HG03442 (cell line): ENCODE measurements at regions not wholly inside any gene's neighbourhood (a gene's known extent, or its start where the extent isn't known, plus 50 kb on each side); places are given as distances from the start of the nearest gene placed in this dataset.
A peak's percentile ranks its signal among the peaks of the same experiment; 100 is the strongest.

ENCODE experiments used
- ATAC-seq: cut with Tn5 transposase; IDR thresholded peaks from one replicate; pipeline ENCODE4 v1.9.1; 2021; ENCODE audit warnings: mild to moderate bottlenecking, moderate library complexity; ENCODE audit not compliant: unreplicated experiment

DNA sequence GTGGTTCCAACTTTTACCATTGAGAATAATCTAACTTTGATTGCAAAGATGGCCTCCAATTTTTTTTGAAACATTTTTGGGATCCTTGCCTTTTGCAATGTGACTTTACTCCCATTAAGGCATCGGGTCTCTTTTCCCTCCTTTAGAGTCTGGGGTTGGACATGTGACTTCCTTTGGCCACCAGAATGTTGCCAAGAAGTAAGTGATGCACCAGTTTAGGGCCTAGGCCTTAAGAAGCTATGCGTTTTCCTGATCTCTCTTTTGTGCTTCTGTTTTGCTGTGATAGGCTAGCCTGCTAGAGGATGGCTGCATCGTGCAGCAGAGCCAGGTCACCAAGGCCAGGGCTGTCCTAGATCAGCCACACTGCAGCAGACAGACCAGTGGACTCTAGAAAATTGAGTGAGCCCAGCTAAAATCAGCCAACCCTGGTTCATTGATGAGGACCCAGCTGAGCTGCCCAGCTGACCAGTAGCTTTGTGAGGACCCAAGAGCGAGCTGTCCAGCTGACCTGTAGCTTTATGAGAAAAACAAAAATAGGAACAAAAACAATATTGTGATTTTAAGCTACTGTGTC is 594.0 kb upstream of the JAG1 start:
- no peak for ATAC-seq

DNA sequence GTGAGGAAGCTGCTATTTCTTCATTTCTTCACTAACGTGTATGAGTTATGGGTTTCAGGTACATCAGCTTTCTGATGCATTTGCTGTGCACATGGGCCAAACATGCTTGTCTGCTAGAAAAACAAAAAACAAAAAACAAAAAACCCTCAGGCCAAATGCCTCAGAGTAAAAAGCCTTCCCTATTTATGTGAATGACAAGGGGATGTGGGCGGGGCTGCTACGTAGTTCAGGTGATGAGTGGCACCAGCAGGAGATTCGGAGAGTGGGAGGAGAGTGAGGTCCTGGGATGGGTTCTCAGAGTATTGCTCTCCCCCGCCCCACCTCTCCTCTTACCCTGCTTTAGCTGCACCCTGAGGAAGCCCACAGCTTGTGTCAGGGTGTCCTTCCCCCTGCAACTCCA is 596.8 kb upstream of the JAG1 start:
- ATAC-seq, result no peak

DNA sequence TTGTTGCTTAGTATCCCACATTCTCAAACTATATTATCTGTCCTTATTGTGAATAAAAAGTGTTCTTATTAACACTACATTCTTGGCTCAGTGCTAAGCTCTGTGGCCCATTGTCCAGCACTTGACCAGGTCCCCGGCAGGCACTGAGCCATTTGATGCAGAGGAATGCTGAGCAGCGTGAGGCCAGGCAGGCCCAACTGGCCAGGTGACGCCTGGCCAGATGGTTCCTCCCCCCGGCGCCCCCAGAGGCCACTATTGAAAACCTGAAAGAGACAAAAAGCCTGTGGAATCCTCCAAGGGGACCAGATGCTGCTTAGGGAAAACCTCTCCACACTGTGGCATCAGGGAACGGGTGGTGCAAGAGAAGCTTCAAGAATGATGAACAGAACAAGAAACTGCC is 597.5 kb upstream of the JAG1 start:
- ATAC-seq, result no peak

DNA sequence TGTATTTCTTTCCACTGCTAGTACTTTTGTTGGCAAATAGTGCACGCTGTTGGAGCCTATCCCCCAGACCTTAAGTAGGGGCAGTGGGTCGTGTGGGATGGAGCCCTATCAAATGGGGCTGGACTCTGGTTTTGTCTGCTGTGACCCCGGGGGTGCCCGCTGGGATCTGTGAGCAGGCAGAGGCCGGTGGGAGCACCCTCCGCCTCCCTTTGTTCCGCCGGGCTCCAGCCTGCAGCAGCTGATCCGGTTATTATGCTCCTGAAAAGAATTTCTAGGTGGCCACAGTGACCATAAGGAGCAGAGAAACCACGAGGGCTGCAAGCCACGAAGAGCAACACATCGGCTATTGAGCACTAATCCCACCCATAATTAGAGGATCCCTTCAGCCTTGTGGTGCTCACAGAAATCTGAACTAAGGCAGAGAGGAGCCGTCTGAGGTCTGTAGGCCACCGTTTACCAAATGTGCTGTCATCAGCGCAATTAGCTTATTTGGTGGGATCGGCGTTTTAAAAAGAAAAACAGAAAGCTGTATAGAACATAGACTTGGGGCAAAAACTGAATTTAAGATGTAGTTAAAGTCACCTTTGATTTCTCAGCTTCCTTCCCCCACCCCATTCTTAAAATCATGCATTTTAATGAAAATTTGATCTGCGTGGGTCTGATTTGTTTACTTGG is 598.3 kb upstream of the JAG1 start:
- no peak for ATAC-seq

DNA sequence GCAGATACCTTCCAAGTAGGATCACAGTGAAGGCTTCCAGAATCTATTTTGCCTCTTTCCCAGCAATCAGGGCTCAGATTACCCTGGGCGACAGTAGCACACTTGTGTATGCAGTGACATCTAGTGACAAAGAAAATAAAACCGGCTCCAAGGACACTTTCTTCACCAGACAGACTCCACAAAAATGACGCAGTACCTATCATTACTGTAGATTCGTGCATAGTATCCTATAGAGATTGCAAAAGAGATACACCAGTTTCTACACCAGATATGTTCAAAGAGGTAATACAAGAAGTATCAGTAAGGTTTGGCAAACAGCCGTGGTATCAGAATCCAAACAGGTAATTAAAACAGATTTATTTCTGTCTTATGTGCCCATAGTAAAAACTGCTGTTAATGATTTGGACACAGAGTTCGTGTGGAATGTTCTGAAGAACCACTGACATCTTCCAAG is 600.4 kb upstream of the JAG1 start:
- peak; percentile 70 for ATAC-seq

DNA sequence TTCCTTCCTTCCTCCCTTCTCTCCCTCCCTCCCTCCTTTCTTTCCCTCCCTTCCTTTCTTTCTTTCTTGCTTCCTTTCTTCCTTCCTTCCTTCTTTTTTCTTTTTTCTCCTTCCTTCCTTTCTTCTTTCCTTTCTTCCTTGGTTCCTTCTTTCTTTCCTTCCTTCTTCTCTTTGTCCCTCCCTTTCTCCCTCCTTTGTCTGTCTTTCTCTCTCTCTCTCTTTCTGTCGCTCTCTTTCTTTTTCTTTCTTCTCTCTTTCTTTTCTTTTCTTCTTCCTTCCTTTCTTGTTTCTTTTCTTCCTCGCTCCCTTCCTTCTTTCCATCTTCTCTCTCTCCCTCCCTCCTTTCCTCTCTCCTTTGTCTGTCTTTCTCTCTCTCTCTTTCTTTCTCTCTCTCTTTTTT is 601.9 kb upstream of the JAG1 start:
- no peak for ATAC-seq

DNA sequence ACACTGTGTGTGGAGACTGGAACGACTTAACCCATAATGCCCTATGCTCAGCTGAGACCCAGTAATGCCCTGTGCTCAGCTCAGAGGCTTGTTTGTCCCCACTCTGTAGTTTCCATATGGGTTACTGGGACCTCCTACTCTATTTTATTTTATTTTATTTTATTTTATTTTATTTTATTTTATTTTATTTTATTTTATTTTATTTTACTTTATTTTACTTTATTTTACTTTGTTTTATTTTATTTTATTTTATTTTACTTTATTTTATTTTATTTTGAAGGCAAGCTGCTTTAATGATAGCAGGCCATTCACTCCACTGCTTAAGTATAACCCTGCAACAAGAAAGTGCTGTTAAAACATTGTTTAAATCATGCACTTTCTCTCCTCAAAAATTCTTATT is 603.4 kb upstream of the JAG1 start:
- no peak for ATAC-seq

DNA sequence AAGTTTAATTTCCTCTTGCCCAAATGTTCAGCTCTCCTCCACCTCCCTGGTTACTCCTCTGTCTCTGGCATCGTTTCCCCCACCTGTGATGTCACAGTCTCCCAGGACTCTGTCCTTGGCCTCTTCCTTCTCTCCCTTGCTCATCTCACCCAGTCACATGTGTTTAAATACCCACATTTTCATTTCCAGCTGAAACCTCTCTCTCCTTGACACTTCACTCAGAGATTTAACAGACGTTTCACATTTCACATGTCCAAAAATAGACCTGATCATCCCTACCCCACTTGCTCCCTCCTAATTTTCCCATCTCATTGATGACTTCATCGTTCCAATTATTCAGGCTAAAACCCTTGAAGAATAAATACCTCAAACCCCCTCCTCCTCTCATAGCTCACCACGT is 604.1 kb upstream of the JAG1 start:
- no peak for ATAC-seq

DNA sequence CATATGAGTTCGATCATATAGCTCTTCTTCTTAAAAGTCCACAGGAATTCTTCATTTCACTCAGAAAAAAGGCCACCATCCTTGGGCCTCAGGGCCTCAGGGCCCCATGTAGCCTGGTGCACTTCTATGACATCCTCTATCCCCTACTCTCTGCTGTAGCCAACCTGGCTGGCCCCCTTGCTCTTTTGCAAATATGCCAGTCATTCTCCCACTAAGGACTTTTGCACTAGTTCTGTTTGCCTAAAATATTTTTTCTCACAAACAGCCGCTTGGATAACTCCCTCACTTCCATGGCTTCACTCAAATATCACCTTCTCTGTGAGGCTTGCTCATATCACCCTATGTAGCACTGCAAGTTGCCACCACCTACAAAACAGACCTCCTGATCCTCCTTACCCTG is 604.7 kb upstream of the JAG1 start:
- no peak for ATAC-seq

DNA sequence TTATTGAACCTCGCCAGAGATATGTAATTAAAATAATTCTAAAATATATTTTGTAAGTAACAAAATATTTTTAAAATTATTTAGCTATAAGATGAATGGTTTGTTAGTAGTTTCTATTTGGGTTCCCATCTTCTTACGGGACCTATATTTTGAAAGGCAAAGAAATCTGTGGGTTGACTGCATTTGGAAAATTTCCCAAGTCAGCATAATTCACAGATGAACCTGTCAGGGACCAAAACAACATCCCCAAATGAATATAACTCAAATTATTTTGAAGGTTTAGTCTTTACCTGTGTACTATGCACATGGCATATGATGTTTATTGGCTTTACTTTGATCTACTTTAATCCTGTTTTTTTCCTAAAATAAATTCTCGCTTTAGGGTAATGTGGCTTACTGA is 607.4 kb upstream of the JAG1 start:
- ATAC-seq, result no peak

DNA sequence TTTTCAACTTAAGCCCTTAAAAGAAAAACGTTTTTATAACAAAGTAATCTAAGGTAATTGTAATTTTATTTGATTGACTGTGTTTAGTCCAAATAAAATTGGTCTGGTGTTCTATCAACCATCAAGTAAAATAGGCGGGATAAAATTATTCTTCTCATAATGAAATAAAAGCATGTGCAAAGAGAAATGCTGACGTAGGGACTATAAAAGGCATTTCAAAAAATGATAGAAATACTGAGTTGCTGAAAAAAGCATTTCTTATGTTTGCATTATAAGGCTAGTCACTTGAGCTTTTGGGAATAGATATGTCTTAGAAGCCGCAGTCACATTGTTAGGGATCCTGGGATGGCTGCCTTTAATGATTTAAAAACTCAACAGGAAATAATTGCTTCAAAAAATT is 608.0 kb upstream of the JAG1 start:
- ATAC-seq, result no peak

DNA sequence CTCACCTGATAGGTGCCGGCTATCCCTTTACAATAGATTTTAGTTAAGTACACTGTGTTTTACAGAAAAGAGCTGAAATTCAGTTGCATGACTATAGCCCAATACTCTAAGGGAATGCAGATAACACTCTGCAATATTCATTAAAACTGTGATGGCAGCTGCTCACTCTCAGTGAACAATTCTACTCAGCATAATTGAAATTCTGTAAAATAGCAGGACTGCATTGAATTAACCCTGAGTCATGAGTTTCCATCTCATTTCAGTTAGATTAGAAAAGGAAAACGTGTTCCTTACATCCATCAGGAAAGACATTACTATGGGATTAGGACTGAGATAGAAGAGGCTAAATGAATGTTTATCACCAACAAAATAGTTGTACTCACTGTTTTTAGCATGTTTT is 613.3 kb upstream of the JAG1 start:
- no peak for ATAC-seq

DNA sequence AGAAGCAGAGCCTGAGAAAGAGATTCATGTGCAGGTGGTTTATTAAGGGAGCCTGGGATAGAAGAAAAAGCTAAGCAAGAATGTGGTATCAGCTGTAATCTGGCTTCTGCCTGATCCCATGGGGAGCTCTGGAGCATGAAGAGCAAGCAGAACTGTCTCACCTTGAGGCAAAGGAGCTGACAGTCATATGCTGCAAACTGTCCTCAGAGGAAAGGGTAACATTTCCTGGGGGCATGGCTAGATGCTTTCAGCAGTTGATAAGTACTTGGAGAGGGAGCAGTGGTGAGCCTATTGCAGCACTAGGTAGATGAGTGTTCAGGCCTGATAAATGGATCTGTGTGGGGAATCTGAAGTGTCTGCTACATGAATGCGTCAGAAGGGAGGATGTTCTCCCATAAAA is 621.5 kb upstream of the BTBD3 start:
- no peak for ATAC-seq

DNA sequence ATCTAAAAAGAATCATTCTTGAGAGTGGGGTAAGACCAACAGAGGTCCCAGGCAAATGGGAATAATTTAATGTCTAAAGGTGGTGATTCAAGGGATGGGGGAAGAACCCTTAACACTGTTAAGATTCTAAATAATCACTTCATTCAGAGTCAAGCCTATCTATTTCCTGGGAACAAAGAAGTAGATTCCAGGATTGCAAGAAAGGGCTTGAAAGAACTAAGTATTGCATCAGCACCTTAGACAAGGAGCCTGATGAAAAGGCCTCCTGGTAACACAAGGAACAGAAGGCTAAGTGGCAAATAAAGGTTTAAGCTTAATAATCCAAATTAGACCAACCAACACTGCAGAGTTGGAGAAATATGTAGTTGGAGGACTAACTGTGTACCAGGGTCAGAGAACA is 620.7 kb upstream of the BTBD3 start:
- no peak for ATAC-seq

DNA sequence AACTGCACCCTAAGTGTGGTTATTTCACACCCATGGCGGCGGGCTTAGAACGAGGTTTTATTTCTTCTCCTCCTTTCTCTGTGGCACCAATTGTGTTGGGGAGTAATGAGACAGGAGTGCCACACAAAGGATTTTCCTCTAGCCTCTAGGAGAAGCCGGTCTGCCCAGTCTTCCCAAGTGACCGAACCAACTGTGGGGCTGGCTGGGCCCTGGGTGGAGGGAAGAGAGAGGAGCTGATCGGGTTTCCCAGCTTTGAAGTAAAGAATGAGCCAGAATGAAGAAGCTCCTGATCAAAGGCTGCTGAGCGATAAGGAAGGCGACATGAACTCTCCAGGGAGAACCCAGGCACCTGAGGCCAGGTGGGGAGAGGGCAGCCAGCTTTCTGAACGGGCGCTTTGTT is 616.0 kb upstream of the BTBD3 start:
- no peak for ATAC-seq

DNA sequence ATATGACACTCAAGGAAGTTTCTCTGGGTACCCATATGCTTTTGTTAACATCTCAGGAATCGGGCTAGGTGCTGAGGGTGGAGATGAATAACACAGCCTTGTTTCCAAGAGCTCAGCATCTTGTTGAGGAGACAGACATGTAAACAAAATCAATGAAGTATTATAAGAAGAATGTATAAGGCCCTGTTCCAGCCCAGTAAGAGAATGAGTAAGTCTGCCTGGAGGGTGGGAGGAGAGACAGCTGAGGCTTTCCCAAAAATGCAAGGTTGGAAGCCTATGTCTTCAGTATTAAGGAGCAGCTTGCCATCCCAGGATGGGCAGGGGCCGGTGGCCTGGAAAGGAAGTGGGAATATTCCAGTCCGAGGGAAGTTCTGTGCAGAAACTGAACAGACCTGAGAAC is 615.3 kb upstream of the BTBD3 start:
- ATAC-seq, result no peak

DNA sequence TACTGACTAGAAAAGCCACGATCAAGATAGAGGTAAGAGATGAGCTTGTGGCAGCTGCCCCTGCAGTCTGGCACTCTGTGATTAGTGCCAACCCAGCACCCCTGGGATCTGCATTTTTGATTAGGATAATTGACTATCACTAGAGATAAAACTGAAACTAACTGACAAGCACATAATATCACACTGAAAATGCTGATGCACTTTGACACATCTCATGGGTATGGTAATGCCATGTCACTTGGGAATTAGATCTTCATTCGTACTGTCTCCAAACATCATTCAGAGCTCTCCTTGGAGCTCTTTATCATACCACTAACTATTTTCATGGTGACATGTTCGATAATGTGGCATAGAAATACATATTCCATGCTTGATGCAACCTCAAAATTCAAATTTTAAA is 612.9 kb upstream of the BTBD3 start:
- ATAC-seq, result no peak

DNA sequence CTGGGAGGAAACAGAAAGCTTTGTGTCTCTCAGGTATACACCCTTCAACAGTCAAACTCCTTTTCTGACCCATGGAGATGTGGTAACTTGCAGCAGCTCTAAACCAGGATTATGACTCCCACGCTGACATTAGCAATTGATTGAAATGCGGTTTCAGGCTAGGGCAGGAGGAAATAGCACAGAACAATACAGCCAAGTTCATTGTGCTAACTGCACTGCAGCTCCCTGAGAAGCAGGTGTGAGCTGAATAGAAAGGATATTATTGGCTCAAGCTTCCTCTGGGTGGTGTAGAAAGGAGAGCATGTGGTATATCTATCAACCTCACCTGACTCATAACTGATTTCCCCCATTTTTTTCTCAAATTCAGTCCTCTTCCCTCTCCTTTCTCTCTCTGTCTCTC is 612.3 kb upstream of the BTBD3 start:
- no peak for ATAC-seq

DNA sequence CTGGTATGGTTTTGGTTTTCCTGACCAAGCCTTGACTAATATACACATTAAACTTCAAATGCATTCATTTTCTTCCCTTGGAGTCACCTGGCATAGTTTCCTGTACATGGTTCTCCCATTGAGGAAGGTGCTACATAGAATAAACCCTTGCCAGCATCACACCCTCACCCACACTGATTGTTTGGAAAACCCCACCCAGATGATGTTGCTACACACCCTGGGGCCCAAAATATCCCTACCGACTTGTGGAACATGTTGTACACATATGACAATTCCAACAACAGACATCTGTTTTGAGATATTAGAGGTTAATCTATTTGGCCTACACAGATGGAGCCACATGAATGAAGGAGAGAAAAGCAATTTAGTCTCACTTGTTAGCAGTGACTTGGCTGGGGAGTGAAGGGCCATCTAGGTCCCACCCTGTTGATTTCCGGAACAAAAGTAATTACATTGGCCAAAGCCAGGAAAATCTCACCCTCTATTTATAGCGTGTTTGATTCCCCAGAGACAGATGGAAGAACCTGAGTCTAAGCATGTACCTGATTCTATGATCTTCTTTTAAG is 606.0 kb upstream of the BTBD3 start:
- no peak for ATAC-seq

DNA sequence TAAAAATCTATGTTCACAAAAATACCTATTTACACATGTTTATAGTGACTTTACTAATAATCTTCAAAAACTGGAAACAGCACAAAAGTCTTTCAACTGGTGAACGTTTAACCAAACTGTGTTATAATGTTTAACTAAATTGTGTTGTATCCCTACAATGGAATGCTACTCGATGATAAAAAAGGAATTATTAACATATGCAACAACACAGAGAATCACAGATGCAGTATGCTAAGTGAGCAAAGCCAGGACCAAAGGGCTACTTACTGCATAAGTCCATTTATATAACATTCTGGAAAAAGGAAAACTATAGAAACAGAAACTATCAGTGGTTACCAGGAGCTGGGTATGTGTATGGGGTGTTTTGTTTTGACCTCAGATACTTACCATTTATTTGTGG is 602.2 kb upstream of the BTBD3 start:
- no peak for ATAC-seq

DNA sequence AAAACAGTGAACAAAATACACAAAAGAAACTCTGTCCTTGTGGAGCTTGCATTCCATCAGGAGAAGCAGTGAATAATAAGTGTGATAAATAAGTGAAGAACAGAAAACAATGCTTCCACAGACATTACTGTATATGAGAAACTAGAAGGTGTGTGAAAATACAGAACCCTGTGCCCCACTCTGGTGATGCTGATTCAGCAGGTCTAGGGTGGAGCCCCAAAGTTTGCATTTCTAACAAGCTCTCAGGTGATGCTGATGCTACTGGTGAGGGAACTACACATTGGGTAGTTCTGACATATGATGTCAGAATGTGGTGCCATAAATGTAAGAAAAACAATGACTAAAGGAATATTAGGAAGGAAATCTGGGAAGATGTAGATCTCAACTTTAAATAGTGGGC is 601.4 kb upstream of the BTBD3 start:
- no peak for ATAC-seq

DNA sequence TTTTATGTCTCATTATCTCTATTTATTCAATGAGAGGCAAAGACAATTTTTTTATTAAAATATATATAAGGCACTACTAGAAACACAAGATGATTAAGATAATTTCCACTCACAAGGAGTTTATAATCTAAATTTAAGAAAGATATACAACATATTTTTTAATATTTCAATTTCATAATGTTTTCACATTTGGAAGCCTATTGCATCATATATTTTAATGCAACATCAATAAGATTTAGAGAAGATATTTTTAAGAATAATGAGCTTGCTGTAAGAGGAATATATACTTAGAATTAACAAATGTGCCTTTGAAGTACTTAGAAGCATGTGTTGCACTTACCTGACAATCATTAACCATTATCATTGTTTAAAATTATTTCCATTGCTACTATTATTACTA is 597.7 kb upstream of the BTBD3 start:
- no peak for ATAC-seq

DNA sequence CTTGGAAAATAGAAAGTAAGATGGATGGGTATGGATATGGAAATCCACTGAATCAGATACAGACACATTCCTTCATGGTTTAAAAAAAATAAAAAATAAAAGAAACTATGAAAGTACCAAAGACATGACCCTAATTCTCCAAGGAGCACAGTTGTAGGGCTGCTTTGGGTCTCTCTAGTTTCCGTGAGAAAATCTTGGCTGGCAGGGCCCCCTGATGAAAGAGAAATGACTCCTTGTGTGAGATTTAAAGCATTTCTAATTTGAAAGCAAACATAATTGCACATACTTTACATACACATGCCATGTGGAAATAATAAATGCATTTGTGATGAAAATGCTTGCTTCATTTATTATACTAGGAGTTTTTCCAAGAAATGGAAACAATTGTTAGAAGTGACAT is 593.9 kb upstream of the BTBD3 start:
- no peak for ATAC-seq
